ENCODE measurements at regions not wholly inside any gene's neighbourhood (a gene's known extent, or its start where the extent isn't known, plus 50 kb on each side); places are given as distances from the start of the nearest gene placed in this dataset.

- TF ChIP-seq CTCF (IDR thresholded peaks at IDR 0.05; ENCODE audit: insufficient read depth, low read length) = no peak
- no peak for TF ChIP-seq POLR2AphosphoS5 (IDR thresholded peaks at IDR 0.05; ENCODE audit: low read depth)
- no peak for TF ChIP-seq REST (IDR thresholded peaks at IDR 0.05; ENCODE audit: insufficient replicate concordance, low read depth)
Measured at GRCh38 chr5:28286566-28286965, 1248.2 kb upstream of the CDH9 start.

All from HL-60 (cell line).